IPS-NIHi7 (cell line): ENCODE measurements at regions not wholly inside any gene's neighbourhood (a gene's known extent, or its start where the extent isn't known, plus 50 kb on each side); places are given as distances from the start of the nearest gene placed in this dataset.
"Not testable (repeated sequence)": the region's sequence is repeated elsewhere in the genome, so short reads cannot be mapped to it uniquely, and the experiment has no call there.

Source experiments
- DNase-seq: peaks from one replicate; pipeline ENCODE4 v3.0.0; 2012; ENCODE audit warnings: mixed read lengths; ENCODE audit errors: extremely low spot score

DNA sequence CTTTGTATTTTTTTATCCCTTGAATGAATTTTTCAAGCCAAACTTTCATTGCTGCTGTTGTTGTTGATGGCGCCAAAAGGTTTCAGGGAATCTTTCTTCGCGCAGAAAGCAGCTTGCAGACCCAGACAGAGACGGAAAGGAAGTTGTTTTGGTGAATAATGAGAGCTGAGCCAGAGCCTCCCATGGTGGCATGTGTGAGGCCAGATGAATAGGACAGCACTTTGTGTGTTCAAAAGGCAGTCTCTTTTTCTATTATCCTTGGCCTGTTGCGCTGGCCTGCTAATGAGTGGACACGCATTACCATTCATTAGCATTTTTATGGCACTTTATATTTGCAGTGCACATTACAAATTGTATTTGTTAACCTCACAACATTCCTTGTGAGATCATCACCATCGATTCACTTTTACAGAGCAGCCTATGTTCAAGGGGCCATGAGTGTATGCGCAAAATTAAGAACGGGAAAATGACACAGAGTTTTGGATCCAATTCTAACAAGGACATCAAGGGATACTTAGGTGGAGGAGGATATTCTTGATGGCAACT, 754.7 kb downstream of the BCL11A start:
- no peak for DNase-seq

DNA sequence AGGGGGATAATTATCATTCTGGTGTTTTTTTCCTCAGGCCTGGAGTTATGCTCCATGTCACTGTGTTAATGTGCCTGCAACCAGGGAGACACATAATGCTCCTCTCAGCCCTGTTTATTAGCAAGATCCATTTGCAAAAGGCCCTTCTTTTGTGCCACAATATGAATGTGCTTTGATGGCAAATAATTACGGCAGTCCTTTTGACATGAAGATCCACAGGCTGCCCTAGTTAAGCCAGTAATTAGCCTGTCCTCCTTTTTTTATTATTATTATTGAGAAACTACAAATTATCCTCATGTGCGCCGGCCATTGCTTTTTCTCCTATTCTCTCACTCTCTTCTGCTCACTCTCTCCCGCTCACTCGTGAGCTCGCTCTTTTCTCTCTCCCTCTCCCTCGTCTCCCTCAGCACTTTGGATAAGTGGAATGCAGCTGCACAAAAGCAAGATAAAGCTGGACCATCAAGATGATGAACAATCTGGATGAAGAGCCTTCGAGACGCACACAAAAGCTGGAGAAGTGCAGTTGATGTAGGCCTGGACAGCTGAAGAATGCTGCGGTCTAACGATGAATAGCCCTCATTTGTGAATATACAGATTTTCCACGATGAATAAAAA, 762.3 kb downstream of the BCL11A start:
- DNase-seq: no peak

DNA sequence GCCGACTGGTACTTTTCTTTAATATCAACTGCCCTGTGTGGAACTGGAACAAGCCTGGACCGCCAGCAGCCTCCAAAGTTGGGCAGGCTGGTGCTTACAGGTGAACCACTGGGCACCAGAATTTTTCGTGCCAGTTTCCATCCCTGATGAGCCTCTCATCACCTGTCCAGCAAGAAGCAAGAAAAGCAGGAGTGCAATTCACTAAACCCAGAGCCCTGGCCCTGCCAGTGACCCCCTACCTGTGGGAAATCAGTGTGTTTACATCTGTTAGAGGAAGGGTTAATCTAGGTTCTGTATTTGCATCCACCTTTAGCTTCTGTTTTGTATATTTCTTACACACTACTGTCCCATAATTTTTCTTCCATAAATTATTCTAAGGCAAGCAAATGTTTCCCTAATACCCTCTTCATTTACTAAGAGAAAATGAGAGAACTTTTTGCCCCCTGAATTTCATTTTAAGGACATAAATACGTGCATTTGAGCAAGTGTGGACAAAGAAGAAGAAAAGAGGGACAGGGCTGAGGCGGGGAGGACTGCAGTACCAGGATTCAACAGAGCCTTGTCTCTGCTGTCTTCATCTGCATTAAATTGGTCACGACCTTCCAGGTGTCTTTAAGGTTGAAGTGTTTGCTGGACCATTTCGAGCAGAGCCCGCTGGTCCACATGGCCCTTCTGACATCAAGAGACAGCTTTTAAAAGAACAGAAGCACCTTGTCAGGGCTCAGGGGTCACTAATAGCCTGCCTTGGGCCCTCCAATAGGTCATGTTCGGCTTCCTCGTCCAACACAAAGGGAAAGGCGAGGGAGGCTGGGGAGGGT, 763.1 kb downstream of the BCL11A start:
- no peak for DNase-seq

DNA sequence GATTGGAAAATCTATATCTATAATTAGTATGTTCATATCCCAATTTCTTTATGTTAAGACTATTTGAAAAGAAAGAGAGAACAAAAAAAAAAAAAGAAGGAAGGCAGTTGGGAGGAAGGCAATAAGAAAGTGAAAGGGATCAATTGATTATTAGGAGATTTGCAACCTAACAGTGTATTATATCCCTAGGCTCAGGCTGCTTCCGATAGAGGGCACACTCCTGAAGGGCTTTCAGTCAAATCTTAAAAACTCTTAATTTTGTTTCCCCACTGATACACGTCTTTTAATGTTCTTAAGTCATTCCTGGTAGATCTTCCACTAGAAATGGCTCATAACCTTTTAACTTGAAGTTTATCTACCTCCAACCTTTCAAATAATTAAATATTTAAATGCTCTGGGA, 763.9 kb downstream of the BCL11A start:
- no peak for DNase-seq

DNA sequence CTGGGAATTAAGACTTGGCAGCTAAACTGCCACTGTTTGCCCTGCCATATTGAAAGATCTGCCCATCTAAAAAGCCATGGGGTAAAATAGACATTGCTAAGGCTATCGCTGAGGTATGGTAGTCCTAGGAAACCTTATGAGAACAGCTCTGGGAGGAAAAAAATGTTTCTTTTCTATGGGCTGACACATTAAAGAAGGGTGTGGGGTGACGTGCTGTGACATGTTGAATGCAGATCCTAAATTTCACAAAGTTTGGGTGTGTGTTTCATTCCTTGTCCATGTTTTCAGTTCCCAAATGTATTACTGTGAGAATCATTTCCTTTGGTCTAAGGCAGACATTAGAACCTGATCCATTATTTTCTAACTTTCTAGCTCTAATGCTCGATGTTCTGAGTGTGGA, 766.4 kb downstream of the BCL11A start:
- DNase-seq: no peak

DNA sequence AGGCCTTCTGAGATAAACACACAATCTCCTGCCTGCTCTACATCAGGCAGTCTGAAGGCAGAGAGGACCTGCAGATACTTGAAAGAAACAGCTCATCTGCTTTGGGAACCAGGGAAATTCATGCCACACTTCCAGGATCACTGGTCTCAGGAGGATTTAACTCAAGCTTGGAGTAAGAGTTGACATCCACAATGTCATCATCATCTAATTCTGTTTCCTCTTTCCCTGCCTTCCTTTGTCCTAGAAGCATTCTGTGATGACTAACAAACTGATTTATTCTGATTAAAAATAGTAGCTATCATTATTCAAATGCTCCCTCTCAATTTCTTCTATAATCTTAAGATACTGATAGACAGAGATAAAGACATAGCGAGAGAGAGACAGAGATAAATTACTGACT, 766.8 kb downstream of the BCL11A start:
- DNase-seq: no peak

DNA sequence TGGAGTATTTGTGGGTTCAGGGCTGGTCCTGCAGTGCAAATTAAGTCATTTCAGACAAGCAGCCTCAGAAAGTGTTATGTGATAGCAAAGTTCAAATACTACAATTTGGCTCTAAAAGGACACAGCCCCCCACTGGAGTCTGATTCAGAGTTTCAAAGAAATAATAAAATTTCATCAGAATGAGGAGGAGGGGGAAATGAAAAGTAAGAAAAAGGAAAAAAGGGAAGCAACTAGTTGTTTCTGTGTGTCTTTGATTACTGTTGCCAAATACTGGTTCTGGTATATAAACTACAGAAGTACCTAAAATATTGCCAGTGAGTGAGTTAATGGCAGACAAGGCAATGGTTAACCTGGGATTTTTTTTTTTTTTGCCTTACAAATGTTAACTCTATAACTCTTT, 773.9 kb downstream of the BCL11A start:
- DNase-seq: no peak

DNA sequence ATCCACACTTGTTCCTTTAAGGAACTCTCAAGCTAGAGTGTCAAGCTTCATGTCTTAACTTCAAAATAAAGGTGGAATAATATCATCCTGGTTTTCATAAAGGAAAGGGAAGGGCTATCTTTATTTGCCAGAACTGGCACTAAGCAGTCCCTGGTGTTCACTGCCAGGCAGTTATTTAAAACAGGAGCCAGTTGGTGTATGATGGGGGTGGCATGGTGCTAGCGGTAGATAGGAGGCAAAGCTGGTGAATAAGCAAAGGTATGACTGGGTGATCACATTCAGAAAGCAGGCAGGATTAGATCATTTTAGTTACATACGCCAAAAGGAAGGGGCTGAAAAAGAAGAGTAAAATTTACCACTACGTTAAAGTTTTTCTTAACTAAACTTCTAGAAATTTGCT, 776.3 kb downstream of the BCL11A start:
- no peak for DNase-seq

DNA sequence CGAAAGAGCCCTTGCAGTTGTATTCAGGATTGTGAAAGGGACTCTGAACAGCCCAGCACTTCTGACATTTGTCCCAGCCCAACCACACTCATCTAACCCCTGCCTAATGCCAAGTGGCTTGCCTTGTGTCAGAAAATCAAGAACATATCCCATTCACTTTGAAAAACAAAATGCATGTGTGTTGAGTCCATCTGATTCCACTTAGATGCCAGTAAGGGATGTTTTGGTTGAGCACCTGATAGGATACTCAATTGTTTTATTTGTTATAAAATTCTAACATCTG, 776.8 kb downstream of the BCL11A start:
- no peak for DNase-seq

DNA sequence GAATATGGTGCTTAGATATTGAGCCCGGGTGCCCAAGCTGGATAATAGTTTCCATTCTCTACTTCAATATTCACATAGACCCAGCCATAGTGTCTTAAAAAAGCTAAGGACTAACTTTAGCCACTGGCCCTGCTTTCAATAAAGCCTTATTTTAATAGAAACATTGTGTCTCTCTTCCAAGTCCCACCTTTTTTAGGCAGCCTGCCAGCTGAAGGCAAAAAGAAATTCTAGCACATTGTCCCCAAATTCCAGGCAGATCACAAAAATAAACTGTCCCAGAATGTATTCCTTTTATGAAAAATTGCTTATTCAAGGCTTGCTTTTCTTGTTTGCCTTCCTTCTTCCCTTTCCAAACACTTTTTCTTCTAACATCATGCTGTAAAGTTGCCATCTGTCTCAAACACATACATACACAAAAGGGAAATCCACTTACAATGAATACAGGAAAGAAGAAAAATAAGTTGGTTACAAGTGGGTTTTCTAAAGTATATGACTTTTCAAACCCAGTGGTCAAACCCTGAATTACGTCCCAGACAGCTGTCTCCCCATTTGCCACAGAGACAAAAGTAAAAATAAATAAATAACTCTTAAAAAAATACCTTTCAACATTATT, 778.5 kb downstream of the BCL11A start:
- no peak for DNase-seq

DNA sequence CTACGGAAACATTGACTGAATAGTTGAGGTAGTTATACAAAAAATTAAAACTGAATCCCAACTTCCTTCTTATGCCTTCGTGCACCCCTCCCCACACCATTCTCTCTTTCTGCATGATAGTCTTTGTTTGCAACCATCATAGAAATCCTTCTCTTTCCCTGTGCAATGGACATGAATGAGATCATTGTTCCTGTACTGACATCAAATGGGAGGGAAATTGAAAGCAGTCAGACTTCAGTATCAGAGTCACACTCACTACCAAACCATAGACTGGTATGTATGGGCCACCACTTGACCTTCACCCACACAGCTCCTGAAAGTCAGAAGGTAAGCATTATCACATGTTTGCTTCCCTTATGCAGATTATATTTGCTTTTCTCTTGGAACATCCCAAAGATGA, 782.8 kb downstream of the BCL11A start:
- DNase-seq: no peak

DNA sequence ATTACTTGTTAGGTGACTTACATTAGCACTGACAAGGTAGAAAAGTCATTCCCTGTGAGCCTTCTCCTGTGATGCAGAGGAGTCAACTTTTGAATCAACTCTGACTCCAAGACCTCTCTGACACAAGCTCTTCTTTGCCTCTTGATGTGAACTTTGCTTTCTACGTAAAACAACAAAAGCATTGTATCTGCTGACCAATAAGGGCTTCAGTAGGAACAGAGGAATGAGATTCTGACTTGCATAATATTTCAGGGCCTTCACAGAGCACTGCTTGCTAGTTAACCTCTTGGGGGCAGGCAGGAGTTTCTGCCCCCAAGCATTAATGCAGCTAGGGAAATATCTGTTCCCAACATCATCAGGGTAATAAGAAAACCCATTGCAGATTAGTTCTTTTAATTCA, 791.5 kb downstream of the BCL11A start:
- DNase-seq: peak; percentile 9

DNA sequence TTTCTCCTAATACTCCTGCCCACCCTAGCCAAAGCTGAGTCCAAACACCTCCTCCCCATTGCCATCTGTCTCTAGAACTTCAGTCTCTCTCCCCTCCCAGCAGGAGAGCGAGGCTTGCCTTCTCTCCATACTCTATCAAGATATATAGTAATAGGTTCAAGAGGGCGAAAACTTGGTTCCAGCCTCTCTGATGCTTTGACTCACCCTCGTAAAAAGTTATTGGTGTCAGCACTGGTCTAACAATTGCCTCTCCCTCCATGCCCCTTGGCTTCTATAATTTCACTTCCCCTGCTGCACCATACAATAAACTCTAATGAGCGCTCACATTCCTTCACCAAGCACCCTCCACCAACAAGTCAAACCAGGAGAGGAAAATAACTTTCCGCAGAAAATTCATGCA, 797.3 kb downstream of the BCL11A start:
- no peak for DNase-seq

DNA sequence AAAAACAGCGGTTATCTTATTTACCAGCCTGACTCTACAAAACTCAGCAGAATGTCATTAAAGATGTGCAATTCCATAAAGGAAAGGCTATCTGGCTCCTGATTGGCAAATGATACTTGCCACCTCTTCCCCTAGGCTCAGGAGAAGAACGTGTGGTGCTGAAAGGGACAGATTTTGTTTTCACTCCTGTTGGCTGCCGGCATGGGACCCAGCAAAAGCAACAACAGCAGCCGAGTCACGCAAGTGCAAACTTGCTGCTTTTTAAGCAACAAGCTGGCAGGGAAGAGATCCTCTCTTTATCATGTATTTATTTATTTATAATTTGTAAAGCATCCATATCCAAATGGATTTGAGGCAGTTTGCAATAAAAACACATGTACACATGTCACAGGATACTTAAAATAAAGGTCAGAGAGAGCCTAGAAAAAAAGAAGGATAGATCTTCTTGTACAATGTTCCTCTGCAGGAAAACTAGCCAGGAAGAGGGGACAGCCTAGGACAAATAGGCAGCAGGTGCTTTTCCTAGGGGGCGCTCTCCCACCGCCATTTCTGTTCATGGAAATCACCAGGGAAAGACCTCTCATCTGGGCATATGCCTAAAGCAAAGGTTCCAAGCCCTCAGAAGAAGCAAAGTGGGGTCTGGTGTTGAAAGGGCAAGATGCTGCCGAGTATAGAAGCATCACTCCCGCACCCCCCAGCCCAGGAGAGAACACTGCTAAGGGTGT, 799.3 kb downstream of the BCL11A start:
- peak; percentile 62 for DNase-seq

DNA sequence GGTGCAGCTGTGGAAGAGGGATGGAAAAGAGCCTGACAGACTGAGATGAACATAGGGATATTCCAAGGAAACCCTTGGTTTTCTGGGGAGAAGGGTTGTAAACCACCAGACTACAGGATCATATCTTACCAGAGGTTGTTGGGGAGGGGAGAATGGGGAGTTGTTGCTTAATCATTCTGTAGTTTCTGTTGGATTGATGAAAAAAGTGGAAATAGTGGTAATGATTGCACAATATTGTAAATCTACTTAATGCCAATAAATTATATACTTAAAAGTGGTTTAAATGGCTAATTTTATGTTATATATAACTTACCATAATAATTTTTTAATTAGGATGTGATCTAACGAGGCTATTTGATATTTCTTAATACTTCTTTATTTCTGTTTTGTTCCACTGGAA, 800.9 kb downstream of the BCL11A start:
- DNase-seq: no peak

DNA sequence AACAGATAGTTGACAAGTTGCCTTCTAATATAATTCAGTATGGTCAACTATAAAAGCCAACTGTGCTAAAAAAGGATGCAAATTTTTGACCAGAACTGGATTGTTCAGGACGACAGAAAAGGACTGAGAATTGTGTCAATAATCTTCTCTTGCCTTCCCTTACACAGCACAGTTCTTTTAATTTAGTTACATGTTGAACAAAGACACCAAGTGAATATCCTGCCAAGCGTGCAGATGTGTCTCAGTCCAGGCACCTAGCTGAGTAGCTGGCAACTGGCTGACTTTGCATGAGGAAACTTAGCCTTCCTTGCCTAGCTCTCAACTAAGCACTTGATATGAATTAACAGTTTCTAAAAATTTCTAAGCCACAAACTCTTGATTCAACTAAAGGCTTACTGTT, 801.4 kb downstream of the BCL11A start:
- no peak for DNase-seq

DNA sequence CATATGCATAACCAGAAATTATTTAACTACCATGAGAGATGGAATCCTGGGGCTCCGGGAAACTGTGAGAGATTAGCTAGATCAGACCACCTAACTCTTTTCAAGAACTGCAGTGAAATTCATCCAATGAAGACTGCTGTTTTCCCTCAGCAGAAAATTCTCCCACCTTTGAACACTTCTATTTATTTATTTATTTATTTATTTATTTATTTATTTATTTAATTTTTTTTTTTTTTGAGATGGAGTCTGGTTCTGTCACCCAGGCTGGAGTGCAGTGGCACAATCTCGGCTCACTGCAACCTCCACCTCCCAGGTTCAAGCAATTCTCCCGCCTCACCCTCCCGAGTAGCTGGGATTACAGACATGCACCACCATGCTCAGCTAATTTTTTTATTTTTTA, 802.2 kb downstream of the BCL11A start:
- DNase-seq: not testable (repeated sequence)

DNA sequence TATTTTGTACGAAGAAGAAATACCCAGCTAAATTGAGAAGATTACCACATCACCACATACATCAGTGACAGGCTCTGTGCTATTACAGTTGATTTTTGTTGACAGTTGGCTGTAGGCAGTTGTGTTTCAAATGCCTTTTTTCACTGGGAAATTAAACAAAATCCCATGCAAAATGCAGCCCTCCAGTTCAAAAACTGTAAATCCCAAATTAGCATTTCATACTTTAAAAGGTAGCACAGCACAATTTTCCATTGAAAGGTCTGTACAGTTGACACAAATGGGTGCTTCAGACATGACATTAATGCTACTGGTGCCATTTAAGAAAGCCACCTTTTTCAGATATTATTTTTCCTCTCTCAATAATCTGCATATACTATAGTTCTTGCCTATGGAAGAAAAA, 807.2 kb downstream of the BCL11A start:
- DNase-seq: no peak

DNA sequence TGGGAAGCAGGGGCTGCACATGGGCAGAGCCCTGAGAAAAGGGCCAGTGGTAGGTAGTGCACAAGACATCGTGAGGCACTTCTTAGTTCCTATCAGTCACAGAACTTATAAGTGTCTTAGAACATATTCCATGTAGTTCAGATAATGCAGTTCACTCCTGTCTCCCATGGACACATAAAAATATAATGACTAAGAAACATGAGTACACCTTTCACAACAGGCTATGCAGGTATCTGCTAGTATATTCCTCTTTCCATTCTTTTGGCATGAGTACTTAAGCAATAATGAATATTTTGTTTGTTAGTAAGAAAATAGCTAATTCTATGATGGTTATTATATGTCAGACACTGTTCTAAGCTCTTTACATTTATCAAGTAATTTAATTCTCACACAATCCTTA, 808.4 kb downstream of the BCL11A start:
- DNase-seq: no peak

DNA sequence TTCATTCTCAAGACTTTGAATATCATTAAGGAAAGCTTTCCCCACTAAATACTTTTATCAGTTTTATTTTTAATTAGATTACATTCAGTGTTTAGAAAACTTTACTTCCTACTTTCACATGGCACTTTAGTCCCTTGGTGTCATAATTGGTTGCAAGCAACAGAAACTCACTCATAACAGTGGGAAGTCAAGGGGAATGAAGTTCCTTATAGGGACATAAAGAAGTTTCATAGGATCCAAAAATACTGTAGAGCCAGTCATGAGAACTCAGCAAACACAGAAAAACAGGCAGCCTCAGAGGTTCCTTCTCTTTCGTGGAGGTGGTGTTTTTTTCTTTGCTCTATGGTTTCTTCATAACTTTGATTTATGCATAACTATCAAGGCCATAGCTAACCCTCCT, 809.0 kb downstream of the BCL11A start:
- no peak for DNase-seq

DNA sequence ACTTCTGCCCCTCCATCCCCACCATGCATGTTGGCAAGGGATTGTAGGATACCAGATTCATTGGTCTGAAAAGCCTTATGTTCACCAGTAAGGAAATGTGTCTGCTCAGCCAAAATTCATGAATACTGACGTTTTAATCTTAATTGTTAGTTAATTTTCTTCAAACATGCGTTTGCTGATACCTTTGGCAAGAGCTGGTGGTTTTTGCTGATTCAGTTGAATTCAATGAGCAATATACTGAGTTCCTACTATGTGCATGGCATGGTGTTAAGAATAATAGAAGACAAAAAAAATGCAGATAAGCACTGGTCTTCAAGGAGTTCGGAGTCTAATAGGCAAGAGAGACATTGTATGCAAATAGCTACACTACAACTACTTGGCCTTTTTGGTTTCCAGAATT, 811.6 kb downstream of the BCL11A start:
- no peak for DNase-seq

DNA sequence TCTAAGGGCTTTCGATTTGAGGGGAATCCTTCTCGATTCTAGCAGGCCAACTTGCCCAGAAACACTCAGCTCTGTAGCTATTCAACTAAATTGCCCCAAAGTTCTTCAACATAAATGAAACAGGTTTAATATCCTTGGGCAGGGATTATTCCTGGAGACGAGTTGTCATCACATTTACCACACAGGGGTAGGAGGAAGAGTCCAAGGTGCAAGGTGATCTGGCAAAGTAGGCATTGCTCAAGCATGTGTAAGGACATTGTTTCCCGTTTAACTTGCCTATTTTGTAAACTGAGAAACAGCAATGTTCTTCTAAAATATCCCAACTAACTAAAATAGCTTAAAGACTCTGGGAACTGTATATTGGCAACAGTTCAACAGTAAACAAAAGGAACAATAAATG, 814.3 kb downstream of the BCL11A start:
- DNase-seq: no peak

DNA sequence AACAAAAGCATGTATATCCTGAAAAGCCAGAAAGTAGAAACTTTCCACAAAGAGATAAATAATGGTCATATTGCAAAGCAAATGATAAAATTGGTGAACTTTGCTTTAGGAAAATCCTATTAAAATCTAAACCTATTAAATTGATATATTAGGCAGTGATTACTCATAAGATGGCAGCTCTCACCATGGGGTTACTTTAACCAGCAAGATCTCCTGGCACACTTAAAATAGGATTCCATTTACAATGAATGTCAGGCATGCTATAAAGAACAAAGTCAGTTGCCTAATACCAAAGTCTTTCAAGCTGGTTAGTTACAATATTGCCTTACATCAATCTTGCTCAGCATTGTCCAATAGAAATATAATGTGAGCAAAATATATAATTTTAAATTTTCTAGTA, 816.2 kb downstream of the BCL11A start:
- DNase-seq: no peak
